H9 (cell line): ENCODE measurements at regions not wholly inside any gene's neighbourhood (a gene's known extent, or its start where the extent isn't known, plus 50 kb on each side); places are given as distances from the start of the nearest gene placed in this dataset.

Experiments used
- DNase-seq: peaks from one replicate; pipeline ENCODE4 v3.0.0-alpha.2; 2017
- H2AFZ ChIP-seq: one replicate; pipeline ENCODE4 v1.6.1; 2013; ENCODE audit warnings: mild to moderate bottlenecking, low read length, control low read depth, moderate library complexity
- H2AK5ac ChIP-seq: 2 replicates; pipeline ENCODE4 v1.6.1; 2013; ENCODE audit warnings: low read length, control low read depth, mixed read lengths; ENCODE audit not compliant: insufficient read length
- H2BK120ac ChIP-seq: one replicate; pipeline ENCODE4 v1.6.1; 2013; ENCODE audit warnings: low read depth, mild to moderate bottlenecking, low read length, control low read depth, inconsistent platforms; ENCODE audit not compliant: poor library complexity, severe bottlenecking
- H2BK12ac ChIP-seq: 2 replicates; pipeline ENCODE4 v1.6.1; 2013; ENCODE audit warnings: low read length, control low read depth, mixed read lengths, low read depth; ENCODE audit not compliant: insufficient read length
- H2BK15ac ChIP-seq: 2 replicates; pipeline ENCODE4 v1.6.1; 2013; ENCODE audit warnings: low read depth, low read length, control low read depth
- H2BK20ac ChIP-seq: one replicate; pipeline ENCODE4 v1.6.1; 2013; ENCODE audit warnings: low read depth, mild to moderate bottlenecking, low read length, control low read depth, inconsistent platforms; ENCODE audit not compliant: poor library complexity, severe bottlenecking
- H2BK5ac ChIP-seq: 2 replicates; pipeline ENCODE4 v1.6.1; 2013; ENCODE audit warnings: low read length, control low read depth, mixed read lengths; ENCODE audit not compliant: insufficient read length
- H3K14ac ChIP-seq: 2 replicates; pipeline ENCODE4 v1.6.1; 2013; ENCODE audit warnings: low read length, control low read depth; ENCODE audit not compliant: insufficient read depth
- H3K18ac ChIP-seq: 2 replicates; pipeline ENCODE4 v1.6.1; 2013; ENCODE audit warnings: low read depth, mild to moderate bottlenecking, mixed read lengths, low read length, control low read depth; ENCODE audit not compliant: insufficient read length
- H3K23ac ChIP-seq: 2 replicates; pipeline ENCODE4 v1.6.1; 2013; ENCODE audit warnings: low read length, control low read depth, mixed read lengths, low read depth; ENCODE audit not compliant: insufficient read length
- H3K23me2 ChIP-seq: 2 replicates; pipeline ENCODE4 v1.6.1; 2013; ENCODE audit warnings: low read depth, mild to moderate bottlenecking, mixed read lengths, low read length, control low read depth; ENCODE audit not compliant: insufficient read length, poor library complexity, severe bottlenecking
- H3K27ac ChIP-seq: 2 replicates; pipeline ENCODE4 v1.5.1; 2013; ENCODE audit warnings: low read length, control low read depth, mixed read lengths, low read depth; ENCODE audit not compliant: insufficient read length
- H3K27me3 ChIP-seq: 2 replicates; pipeline ENCODE4 v1.6.1; 2013; ENCODE audit warnings: low read length, control low read depth, inconsistent platforms; ENCODE audit not compliant: insufficient read depth
- H3K4ac ChIP-seq: 2 replicates; pipeline ENCODE4 v1.6.1; 2013; ENCODE audit warnings: low read depth, mild to moderate bottlenecking, control low read depth, inconsistent platforms, low read length, moderate library complexity
- H3K4me1 ChIP-seq: 2 replicates; pipeline ENCODE4 v1.6.1; 2013; ENCODE audit warnings: low read length, control low read depth, inconsistent platforms; ENCODE audit not compliant: insufficient read depth
- H3K4me2 ChIP-seq: 2 replicates; pipeline ENCODE4 v1.6.1; 2013; ENCODE audit warnings: low read length, control low read depth, mixed read lengths; ENCODE audit not compliant: insufficient read length, insufficient read depth
- H3K56ac ChIP-seq: 2 replicates; pipeline ENCODE4 v1.6.1; 2013; ENCODE audit warnings: low read depth, mild to moderate bottlenecking, mixed read lengths, low read length, control low read depth; ENCODE audit not compliant: insufficient read length
- H3K79me1 ChIP-seq: 2 replicates; pipeline ENCODE4 v1.6.1; 2013; ENCODE audit warnings: low read depth, mild to moderate bottlenecking, moderate library complexity, low read length, control low read depth, inconsistent platforms; ENCODE audit not compliant: insufficient read depth, poor library complexity, severe bottlenecking
- H3K79me2 ChIP-seq: 2 replicates; pipeline ENCODE4 v1.6.1; 2013; ENCODE audit warnings: low read length, control low read depth, inconsistent platforms; ENCODE audit not compliant: insufficient read depth
- H3K9ac ChIP-seq: 2 replicates; pipeline ENCODE4 v1.6.1; 2013; ENCODE audit warnings: low read length, control low read depth, mixed read lengths; ENCODE audit not compliant: insufficient read length; ENCODE audit errors: extremely low read depth
- H3K9me3 ChIP-seq: one replicate; pipeline ENCODE4 v1.6.1; 2013; ENCODE audit warnings: low read depth, low read length, inconsistent platforms; ENCODE audit not compliant: control insufficient read depth
- H3T11ph ChIP-seq: one replicate; pipeline ENCODE4 v1.6.1; 2013; ENCODE audit warnings: mild to moderate bottlenecking, low read length, control low read depth, inconsistent platforms
- H4K20me1 ChIP-seq: one replicate; pipeline ENCODE4 v1.6.1; 2013; ENCODE audit not compliant: control insufficient read depth, insufficient read length, insufficient read depth
- H4K5ac ChIP-seq: 2 replicates; pipeline ENCODE4 v1.6.1; 2013; ENCODE audit warnings: low read depth, mild to moderate bottlenecking, mixed read lengths, low read length, control low read depth; ENCODE audit not compliant: insufficient read length
- H4K8ac ChIP-seq: replicated peaks from 2 replicates; pipeline ENCODE4 v1.6.1; 2013; ENCODE audit warnings: low read length, control low read depth, mixed read lengths, low read depth; ENCODE audit not compliant: insufficient read length
- H4K91ac ChIP-seq: 2 replicates; pipeline ENCODE4 v1.6.1; 2013; ENCODE audit warnings: low read depth, mild to moderate bottlenecking, moderate library complexity, mixed read lengths, low read length, control low read depth; ENCODE audit not compliant: insufficient read length
- H3K27ac Mint-ChIP-seq, 3 experiments: 2 replicates in 2 of 3; 3 replicates in 1 of 3; pipeline ENCODE4 v1.8.0; 2020 to 2021; ENCODE audit warnings: mixed read lengths in 3 of 3, mild to moderate bottlenecking in 1 of 3, moderate library complexity in 1 of 3
- H3K27me3 Mint-ChIP-seq: 2 replicates; pipeline ENCODE4 v1.8.0; 2021; ENCODE audit warnings: low read depth, mild to moderate bottlenecking, moderate library complexity, mixed read lengths
- H3K36me3 Mint-ChIP-seq, 3 experiments: 2 replicates in 2 of 3; 3 replicates in 1 of 3; pipeline ENCODE4 v1.8.0; 2020 to 2021; ENCODE audit warnings: low read depth in 3 of 3, mixed read lengths in 3 of 3; ENCODE audit not compliant: insufficient read depth in 1 of 3
- H3K4me1 Mint-ChIP-seq, 2 experiments: 2 replicates each; pipeline ENCODE4 v1.8.0; 2020; ENCODE audit warnings: mixed read lengths in 2 of 2
- H3K4me3 Mint-ChIP-seq, 2 experiments: 2 replicates in 1 of 2; 3 replicates in 1 of 2; pipeline ENCODE4 v1.8.0; 2020 to 2021; ENCODE audit warnings: mild to moderate bottlenecking in 2 of 2, mixed read lengths in 2 of 2, moderate library complexity in 1 of 2
- H3K9me3 Mint-ChIP-seq, 2 experiments: 2 replicates in 1 of 2; 3 replicates in 1 of 2; pipeline ENCODE4 v1.8.0; 2020; ENCODE audit warnings: mild to moderate bottlenecking in 2 of 2, mixed read lengths in 2 of 2, moderate library complexity in 1 of 2
- WGBS: extraction: QIAGEN DNeasy Blood & Tissue Kit; methylation state at CpG from one replicate; pipeline ENCODE4 v1.1.7; 2013; ENCODE audit warnings: missing lambda C conversion rate, low lambda C conversion rate, mixed read lengths; ENCODE audit not compliant: insufficient read length; ENCODE audit errors: extremely low coverage; 5-methylcytosine and 5-hydroxymethylcytosine counted together
- TF ChIP-seq, protein P1 (sequence below): fragments of 200-600 bp; sonication (generic); conservative IDR thresholded peaks from 3 replicates; pipeline ENCODE4 v1.8.0; 2021; ENCODE audit warnings: antibody characterized with exemption, mild to moderate bottlenecking

GRCh38 chr7:47210281-47210854, 371.5 kb downstream of the TNS3 start:
- Mint-ChIP-seq H3K27ac (no peak overlapping the region), H3K9me3 (peaks cover 7 to 16% of the 10 kb centered on the region in 2 experiments; a peak in 4 of 5 replicates), H3K36me3 (peaks cover 0 to 2% (median 0%) of the 10 kb centered on the region in 3 experiments; a peak in 2 of 7 replicates), H3K4me1 (peaks cover 11 to 12% of the 10 kb centered on the region in 2 experiments), H3K27me3 (peaks cover 8% of the 10 kb centered on the region), H3K4me3 (no peak overlapping the region)
- Histone ChIP-seq H3K23ac (no peak overlapping the region), H2BK15ac (no peak overlapping the region), H2BK5ac (no peak overlapping the region), H2BK120ac (no peak overlapping the region), H3K27ac (no peak overlapping the region), H3K18ac (no peak overlapping the region), H2BK12ac (no peak overlapping the region), H2BK20ac (no peak overlapping the region), H3K14ac (no peak overlapping the region), H3K9ac (no peak overlapping the region), H3K9me3 (no peaks in the 10 kb centered on the region), H2AK5ac (no peak overlapping the region), H2AFZ (no peak overlapping the region), H3T11ph (no peak overlapping the region), H3K56ac (no peak overlapping the region), H3K23me2 (no peaks in the 10 kb centered on the region), H3K79me2 (no peaks in the 10 kb centered on the region), H4K91ac (no peak overlapping the region), H3K4me2 (no peak overlapping the region), H3K27me3 (no peaks in the 10 kb centered on the region), H3K4me1 (0 out of 2 replicates have a peak, but pooled peaks cover 4% of the 10 kb centered on the region), H3K79me1 (no peaks in the 10 kb centered on the region), H4K20me1 (no peaks in the 10 kb centered on the region), H4K8ac (no peak overlapping the region), H4K5ac (no peak overlapping the region), H3K4ac (no peak overlapping the region)
- WGBS = no CpG with 5 or more reads among the region's 4 CpGs
- DNase-seq = no peak
- TF ChIP-seq, protein P1, sequence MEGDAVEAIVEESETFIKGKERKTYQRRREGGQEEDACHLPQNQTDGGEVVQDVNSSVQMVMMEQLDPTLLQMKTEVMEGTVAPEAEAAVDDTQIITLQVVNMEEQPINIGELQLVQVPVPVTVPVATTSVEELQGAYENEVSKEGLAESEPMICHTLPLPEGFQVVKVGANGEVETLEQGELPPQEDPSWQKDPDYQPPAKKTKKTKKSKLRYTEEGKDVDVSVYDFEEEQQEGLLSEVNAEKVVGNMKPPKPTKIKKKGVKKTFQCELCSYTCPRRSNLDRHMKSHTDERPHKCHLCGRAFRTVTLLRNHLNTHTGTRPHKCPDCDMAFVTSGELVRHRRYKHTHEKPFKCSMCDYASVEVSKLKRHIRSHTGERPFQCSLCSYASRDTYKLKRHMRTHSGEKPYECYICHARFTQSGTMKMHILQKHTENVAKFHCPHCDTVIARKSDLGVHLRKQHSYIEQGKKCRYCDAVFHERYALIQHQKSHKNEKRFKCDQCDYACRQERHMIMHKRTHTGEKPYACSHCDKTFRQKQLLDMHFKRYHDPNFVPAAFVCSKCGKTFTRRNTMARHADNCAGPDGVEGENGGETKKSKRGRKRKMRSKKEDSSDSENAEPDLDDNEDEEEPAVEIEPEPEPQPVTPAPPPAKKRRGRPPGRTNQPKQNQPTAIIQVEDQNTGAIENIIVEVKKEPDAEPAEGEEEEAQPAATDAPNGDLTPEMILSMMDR = no peak
